NCI-H128 (cell line): ENCODE measurements at regions not wholly inside any gene's neighbourhood (a gene's known extent, or its start where the extent isn't known, plus 50 kb on each side); places are given as distances from the start of the nearest gene placed in this dataset.

Experiments used
- DNase-seq: peaks from one replicate; lab custom pipeline; 2025; ENCODE audit not compliant: unreplicated experiment; lab: John Stamatoyannopoulos, UW

DNA sequence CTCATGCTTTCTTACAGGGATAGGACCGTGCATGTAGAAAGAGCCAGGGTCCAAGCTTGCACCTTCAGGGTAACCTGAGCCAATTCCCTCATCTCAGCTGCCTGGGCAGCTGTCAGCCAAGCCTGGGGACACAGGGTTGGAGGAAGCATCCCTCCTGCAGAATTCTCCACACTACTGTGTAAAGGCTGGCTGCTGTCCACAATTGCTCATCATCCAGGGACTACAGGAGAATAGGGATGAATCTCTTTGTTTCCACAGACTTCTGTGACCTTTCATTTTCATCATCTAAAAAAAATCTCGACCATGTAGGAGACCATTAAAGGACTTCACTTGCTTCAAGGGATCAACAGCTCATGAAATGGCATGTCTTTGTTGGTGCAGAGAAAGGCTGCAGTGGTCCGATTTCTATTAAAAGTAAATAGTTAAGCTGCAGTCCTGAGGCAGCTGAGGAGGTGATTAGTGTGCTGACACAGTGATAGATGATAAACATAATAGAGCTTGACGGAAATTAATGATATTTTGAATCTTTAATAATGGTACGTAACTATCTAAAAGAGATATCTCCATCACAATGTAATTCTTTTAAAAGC, 74.4 kb upstream of the COPS8 start:
- DNase-seq: no peak

DNA sequence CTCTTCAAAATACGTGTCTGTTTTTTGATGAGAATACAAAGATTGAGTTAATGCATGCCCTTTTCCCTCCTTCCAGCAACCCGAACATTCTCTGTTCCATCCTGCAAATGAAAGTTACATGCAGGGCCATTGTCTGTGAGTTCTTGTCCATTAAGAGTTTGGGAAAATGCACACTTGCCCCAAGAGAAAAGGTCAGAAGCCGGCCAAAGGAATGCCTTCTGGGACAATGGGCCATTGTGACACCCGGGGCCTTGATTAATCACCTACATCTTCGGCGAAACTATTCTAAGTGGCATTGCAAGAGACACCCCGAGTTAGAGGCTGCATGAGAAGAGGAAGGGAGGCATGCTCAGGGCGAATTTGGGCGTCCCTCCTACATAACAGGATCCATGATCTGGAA, 73.7 kb upstream of the COPS8 start:
- no peak for DNase-seq

- DNase-seq: no peak
Measured at GRCh38 chr2:237012577-237013267, 73.0 kb upstream of the COPS8 start.

DNA sequence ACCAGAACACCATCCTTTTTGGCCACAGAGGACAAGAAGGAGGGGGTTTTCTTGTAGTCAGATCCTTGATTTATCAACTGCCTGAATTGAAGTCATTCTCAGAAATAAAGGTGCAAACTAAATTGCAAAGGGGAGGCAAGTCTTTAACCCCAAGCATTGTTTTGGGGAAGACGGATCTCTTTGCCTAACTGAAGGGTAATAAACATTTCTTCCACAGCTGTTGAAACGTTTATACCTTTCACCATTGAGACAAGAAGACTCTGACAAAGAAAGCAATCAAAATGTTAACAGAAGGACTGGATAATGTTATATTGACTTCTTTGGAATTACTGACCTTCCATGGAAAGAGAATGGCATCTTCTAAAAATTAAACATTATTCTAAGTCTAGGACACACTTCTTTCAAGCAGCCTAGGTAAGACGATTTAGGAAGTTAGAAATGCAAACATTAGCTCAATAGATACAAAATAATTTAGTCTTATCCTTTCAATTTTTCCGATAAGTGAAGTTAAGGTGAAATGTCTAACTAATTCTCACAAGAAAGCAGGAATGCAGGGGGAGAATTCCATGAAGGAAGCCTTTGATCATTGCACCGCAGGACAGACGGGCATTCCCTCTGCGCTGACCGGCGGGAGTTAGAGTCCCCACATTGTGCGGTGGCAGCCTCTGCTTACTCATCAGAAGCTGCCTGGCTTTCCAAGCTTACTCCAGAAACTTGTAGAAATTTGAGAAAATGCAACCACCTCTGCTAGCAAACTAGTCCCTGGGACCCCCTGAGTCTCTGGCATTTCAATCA, 69.4 kb upstream of the COPS8 start:
- no peak for DNase-seq

DNA sequence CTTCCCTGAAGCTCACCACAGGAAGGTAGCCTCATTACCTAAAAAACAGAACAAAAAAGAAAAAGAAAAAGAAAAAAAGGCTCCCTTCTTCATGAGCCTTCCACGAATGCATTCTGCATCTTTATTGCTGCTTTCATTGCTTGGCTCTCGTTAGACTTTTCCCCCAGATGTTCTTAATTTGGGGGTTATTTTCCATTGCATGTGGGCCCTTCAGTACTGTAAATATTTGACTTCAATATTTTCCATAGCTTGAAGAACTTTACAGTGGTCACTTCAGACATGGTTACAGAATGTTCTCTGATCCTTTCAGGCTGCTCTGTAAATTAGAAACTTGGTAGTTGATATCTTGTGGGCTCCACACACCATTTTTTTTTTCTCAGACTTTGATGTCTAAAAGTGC, 65.6 kb upstream of the COPS8 start:
- DNase-seq: no peak

GRCh38 chr2:237022533-237022932, 63.2 kb upstream of the COPS8 start:
- DNase-seq: no peak

- no peak for DNase-seq
Measured at GRCh38 chr2:237024255-237024654, 61.4 kb upstream of the COPS8 start.

GRCh38 chr2:237025090-237025865, 60.4 kb upstream of the COPS8 start:
- DNase-seq: no peak

- DNase-seq: peak; percentile 33
Measured at GRCh38 chr2:237026981-237027711, 58.5 kb upstream of the COPS8 start.

GRCh38 chr2:237027712-237028029, 58.0 kb upstream of the COPS8 start:
- DNase-seq: no peak

DNA sequence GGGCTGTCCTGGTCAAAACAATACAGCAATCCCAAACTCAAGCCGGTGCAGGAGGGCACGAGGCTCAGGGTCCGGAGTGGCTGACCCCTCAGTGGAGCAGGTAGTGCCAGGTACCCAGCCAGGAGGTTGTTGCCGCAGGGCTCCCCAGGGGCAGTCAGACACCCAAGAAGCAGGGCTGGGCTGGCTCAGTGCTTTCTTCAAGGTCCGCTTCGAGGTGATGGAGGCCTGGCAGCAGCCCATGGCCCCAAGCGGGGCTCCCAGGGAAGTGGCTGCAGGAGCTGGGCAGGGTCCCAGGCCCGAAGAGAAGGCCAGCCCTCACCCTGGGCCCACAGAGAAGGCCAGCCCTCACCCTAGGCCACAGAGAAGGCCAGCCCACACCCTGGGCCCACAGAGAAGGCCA, 55.3 kb upstream of the COPS8 start:
- DNase-seq: no peak

DNA sequence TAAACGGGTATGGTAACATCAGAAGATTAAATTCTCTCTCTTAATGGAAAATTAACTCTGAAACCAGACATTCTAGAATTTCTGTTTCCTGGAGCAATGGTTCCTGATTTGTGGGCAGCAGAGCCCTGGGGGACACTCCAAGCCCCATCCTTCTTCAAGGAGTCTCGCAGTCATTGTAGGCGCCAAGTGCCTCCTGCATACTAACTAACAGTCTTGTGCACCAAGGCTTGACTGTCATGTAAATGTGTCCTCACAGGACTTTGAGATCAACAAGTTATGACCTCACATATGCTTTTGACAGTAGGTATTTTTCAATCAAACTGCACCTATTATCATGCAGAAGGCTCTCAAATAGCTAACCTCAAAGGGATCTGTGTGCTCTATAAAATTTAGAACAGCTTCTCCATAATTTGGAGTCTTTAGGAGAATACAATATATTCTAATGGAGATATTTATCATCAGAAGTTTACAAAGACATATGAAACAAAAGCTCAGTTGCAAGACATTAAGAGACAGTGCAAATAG, 52.1 kb upstream of the COPS8 start:
- no peak for DNase-seq

DNA sequence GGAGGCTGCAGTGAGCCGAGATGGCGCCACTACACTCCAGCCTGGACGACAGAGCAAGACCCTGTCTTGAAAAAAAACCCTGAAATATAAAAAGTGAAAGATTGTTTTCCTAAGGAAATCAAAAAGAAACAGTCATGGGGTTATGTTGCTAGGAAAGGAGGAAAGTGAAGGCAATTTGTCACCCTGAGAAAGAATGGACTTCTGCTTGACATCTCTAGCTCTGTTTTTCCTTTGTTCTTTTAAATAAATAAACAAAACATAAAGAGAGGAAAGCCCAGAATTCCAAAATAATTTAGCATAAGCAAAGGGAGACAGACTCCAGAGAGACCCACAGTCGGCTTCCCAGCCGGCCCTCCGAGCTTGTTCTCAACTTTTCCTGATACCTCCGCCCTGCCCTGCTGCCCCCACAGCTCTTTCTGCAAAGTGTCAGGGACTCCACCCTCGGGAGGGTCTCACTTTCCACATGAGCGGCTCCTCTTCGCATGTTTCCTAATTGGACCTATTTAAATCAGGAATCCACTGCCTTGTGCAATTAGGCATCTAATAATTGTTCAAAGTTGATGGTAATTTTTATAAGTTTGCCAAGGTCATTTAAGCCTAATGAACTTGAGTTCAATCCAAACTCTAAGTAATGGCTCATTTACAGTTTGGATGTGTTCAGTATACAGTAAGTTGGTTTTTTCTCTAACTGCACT, 49.8 kb upstream of the COPS8 start:
- DNase-seq: no peak
